T47D (cell line): ENCODE measurements at regions not wholly inside any gene's neighbourhood (a gene's known extent, or its start where the extent isn't known, plus 50 kb on each side); places are given as distances from the start of the nearest gene placed in this dataset.

Source experiments
- DNase-seq, 2 experiments: peaks; one replicate each; pipeline versions ENCODE4 v3.0.0 to v3.0.0-alpha.2; 2011 to 2012; ENCODE audit warnings: low read depth in 1 of 2, low spot score in 1 of 2
- JUND ChIP-seq: IDR thresholded peaks from 2 replicates; pipeline ENCODE4 v1.6.1; 2012; ENCODE audit warnings: low read depth
- in situ Hi-C: cut with HindIII; loops from 2 replicates; pipeline ENCODE4 v1.10.0; 2016; ENCODE audit warnings: low sequenced_read_pairs, low pct_unique_long_range_greater_than_20kb

GRCh38 chr5:142434322-142434612 is 109.4 kb upstream of the SPRY4 start:
- no peak for TF ChIP-seq JUND
- in situ Hi-C loops, result no loop called here
- DNase-seq, result no peak

- no peak for TF ChIP-seq JUND
- DNase-seq, result no peak
- in situ Hi-C loops, result no loop called here
Measured at GRCh38 chr5:142433526-142434321, 108.9 kb upstream of the SPRY4 start.

GRCh38 chr5:142432961-142433360 is 108.1 kb upstream of the SPRY4 start:
- in situ Hi-C loops, result no loop called here
- TF ChIP-seq JUND, result no peak
- DNase-seq, result peak in 1 of 2 experiments; percentile 29

- in situ Hi-C loops, result no loop called here
- TF ChIP-seq JUND, result no peak
Measured at GRCh38 chr5:142432369-142432863, 107.6 kb upstream of the SPRY4 start.

GRCh38 chr5:142428773-142429473 is 104.1 kb upstream of the SPRY4 start:
- no peak for DNase-seq
- TF ChIP-seq JUND, result no peak
- in situ Hi-C loops, result no loop called here

More at GRCh38 chr5:142432369-142432863, 107.6 kb upstream of the SPRY4 start:
- DNase-seq, result no peak

DNA sequence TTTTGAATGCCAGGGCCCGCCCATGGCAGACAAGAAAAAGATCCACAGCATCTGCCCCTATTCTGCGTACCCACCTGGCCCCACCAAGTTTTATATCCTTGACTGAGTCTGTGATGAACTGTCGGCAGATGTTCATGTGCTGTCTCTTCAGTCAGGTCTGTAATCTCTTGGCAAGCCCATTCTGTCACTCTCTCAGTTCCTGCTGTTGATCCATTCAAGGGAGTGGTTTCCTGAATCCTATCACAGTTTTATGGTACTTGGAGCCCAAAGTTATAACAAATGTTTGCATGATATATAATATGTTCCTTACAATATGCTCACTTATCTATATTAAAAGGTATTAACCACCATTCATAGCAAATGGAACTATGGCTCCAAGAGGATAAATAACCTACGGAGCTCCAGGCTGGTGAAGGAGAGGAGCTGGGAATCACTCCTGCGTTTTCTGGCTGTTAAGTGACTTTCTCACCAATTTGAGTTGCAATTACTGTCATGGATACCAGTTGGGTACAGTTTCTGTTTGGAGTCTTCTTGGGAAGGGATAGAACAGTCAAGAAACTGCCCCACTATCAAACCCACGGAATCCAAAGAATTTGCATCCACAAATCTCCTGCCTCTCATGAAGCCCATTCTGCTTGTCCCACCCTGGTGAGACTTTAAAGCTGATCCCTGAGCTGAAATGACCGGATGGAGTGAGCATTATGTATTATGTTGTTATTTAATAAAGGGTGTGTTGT is 103.4 kb upstream of the SPRY4 start:
- in situ Hi-C loops, result no loop called here
- TF ChIP-seq JUND, result no peak
- no peak for DNase-seq

- in situ Hi-C loops, result no loop called here
- no peak for TF ChIP-seq JUND
- no peak for DNase-seq
Measured at GRCh38 chr5:142427529-142427928, 102.7 kb upstream of the SPRY4 start.

- DNase-seq, result no peak
- in situ Hi-C loops, result no loop called here
- no peak for TF ChIP-seq JUND
Measured at GRCh38 chr5:142427015-142427364, 102.2 kb upstream of the SPRY4 start.

- in situ Hi-C loops, result no loop called here
- peak; percentile 71 to 92 for DNase-seq
- TF ChIP-seq JUND, result peak; percentile 56; the same call in 1 of the 2 replicates
Measured at GRCh38 chr5:142426129-142427014, 101.6 kb upstream of the SPRY4 start.

DNA sequence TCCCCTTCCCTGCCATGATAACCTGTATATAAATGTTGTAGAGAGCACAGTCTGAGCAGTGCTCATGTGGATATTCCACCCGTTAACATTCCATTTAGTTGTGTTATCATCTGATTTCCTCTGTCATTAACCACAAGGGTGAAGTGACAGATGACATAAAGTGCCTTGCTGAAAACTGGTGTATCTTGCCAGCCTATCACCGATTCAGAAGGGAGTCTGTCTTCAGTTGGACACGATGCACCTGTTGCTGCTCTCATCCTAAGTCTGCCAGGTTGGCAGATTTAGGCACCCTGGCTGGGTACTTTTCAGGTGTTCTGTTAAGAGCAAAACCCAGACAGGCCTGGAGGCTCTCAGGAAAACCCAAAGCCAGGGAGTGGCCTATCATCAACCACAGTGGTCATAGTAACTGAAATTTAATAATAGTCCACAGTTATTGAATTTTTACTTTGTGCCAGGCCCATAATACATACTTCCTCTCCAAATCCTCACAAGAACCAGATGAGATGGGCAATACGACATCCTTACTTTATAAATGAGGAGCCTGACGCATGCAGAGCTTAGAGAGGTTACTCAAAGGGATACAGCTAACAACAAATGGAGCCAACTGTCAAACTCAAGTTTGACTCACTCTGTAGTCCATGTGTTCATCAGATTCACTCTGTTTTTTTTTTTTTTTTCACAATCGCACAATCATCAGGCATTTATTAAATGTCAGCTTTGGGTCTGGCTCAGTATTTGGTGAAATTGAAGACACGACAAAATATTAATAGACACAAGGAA is 100.7 kb upstream of the SPRY4 start:
- no peak for TF ChIP-seq JUND
- in situ Hi-C loops, result no loop called here
- no peak for DNase-seq

GRCh38 chr5:142422429-142422828 is 97.6 kb upstream of the SPRY4 start:
- no peak for DNase-seq
- in situ Hi-C loops, result no loop called here
- TF ChIP-seq JUND, result no peak
